NCI-H82 treated with DMSO at 0.1 percent for 48 hours (cell line): ENCODE measurements at regions not wholly inside any gene's neighbourhood (a gene's known extent, or its start where the extent isn't known, plus 50 kb on each side); places are given as distances from the start of the nearest gene placed in this dataset.

Experiments used
- DNase-seq: peaks from one replicate; lab custom pipeline; 2025; ENCODE audit not compliant: unreplicated experiment; lab: John Stamatoyannopoulos, UW

DNA sequence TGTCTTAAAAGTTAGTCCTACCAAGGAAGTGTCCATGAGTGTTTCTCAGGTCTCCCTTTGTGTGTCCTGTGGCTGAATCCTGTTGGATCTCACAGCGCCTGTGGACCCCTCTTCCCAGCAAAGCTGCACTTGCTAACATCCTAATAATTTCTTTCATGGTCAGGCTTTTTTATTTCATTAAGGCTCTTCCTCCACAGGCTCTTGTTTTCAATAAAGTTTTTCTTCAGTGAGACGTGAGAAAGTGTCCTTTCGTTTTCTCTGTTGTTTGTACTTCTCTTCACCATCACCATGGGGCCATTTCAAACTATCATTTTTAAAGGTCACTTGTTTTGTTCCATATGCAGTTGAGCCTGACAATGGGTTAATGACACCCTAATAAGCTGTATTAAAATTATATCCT lies 231.5 kb downstream of the LMO4 start:
- no peak for DNase-seq

- DNase-seq, result no peak
Measured at GRCh38 chr1:87560601-87561360, 232.1 kb downstream of the LMO4 start.

DNA sequence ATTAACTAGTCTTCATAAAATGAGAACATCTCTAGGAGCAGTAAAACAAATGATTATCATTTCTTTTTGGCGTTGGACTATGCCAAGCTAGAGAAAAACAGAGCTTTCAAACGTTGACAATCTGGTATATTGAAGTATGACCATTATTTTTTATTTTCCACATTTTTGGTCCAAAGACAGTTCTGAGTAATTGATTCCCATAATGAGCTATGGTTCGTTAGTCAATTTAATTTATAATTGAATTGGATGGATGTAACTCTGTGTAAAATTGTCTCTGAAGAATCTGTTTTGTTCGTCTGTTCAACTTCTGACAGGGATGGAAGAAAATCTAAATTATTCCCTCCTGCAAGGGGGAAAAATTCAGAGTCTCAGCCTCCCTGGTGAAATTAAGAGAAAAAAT lies 234.5 kb downstream of the LMO4 start:
- DNase-seq, result no peak

- DNase-seq, result no peak
Measured at GRCh38 chr1:87565861-87566260, 237.2 kb downstream of the LMO4 start.

DNA sequence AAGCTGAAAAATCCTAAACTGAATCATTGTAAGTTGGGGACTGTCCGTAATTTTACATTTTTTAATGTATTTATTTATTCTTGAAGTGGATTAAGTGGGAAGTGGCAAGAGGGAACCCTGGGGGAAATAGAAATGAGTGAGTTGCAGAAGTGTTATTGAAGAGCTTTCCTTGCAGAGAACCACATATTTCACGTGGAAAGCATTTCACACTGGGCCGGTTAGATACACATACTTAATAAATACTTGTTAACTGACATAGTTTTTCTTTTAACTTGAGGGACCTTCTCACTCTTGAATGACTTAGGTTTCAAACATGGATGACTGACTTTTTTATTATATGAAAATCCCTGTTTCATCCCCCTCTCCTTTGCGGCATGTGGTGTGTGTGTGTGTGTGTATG lies 239.3 kb downstream of the LMO4 start:
- no peak for DNase-seq

- DNase-seq, result no peak
Measured at GRCh38 chr1:87568911-87569310, 240.2 kb downstream of the LMO4 start.

- DNase-seq, result no peak
Measured at GRCh38 chr1:87572008-87572407, 243.3 kb downstream of the LMO4 start.

GRCh38 chr1:87572891-87573290 lies 244.2 kb downstream of the LMO4 start:
- peak; percentile 79 for DNase-seq

GRCh38 chr1:87575528-87575927 lies 246.8 kb downstream of the LMO4 start:
- DNase-seq, result no peak

GRCh38 chr1:87578464-87578863 lies 249.8 kb downstream of the LMO4 start:
- DNase-seq, result no peak

- DNase-seq, result no peak
Measured at GRCh38 chr1:87583459-87583858, 254.8 kb downstream of the LMO4 start.

DNA sequence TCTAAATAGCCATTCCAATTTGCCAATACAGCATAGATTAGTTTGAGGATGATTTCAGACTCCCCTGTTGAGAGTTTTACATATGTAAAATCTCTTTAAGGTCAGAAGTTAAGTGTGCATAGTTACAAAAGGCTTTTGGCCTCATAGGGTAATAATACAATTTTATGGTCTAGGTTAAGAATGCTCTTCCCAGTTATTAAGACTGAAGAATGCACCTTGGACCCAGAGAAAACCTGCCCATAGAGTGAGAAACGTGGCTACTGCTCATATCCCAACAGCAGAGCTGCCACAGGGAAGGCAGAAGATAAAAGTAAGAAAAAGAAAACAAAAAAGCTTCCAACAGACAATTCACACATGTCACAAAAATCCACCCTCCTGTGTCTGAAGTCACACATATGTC lies 255.9 kb downstream of the LMO4 start:
- no peak for DNase-seq

- DNase-seq, result no peak
Measured at GRCh38 chr1:87586501-87586900, 257.8 kb downstream of the LMO4 start.

DNA sequence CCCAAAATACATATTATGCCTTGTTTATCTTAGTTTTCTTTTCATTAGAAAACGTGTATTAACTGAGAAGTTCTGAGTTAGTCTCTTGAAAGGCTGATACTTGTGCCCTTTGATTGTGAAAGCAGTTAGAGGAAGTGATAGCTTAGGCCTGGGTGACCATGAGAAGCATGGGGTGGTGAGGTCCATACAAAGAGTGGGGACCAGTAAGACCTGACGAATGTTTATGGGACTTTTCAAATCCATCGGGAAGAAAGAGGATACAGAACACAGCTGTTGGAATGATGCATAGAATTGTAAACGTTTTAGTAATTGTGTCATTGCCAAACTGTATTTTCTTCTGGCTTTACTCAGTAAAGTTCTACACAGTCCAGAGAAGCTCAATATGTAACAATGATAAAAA lies 259.8 kb downstream of the LMO4 start:
- DNase-seq, result no peak

DNA sequence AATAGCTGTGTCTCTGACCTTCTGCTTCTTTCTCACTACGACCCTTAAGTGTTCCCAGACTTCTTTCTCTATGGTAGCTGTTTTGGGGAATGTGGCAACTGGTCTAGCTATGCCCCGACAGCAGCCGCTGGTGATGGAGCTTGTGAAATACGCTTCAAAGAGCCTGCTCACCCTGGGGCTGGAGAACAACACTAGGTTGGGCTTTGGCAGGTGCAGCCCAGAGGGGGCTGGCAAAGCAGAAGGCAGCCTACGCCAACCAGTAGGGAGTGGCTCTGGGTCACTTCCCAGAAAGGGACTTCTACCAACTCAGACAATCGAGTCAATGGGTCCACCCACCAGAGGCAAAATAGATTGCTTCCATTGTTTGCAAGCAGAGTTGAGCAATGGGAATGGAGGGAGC lies 262.8 kb downstream of the LMO4 start:
- no peak for DNase-seq

DNA sequence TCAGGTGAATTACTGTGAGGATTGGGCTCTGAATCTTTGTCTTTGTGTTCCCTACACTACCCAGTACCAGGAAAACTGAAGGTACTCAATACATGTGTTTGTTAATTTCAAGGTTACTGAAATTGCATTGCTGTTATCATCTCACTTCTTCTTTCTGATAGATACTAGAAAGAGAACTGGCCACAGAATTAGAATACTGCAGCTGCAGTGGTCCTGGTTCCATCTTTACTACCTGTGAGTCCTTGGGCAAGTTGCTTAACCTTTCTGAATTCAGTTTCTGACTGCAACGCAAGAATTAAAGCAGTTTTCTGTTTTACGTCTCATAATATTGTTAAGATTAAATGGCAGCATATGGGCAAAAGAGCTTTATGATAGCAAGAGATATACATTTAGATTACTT lies 263.5 kb downstream of the LMO4 start:
- DNase-seq, result no peak

- DNase-seq, result no peak
Measured at GRCh38 chr1:87594736-87595383, 266.2 kb downstream of the LMO4 start.

DNA sequence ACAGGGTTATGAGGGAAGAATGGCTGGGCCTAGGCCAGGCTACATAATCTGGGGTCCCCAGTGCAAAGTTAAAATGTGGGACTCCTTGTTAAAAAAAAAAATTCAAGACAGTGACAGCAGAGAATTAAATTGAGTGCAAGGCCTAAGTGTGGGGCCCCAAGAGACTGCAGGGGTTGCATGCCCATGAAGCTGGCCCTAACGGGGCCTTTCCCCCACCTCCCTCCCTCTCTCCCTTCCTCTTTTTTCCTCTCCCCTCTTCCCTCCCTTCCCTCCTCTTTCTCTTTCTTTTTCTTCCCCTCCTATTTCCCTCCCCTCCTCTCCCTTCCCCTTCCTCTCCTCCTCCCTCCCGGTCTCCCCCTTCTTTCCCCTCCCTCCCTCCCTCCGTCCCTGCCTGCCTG lies 266.7 kb downstream of the LMO4 start:
- DNase-seq, result no peak

- DNase-seq, result no peak
Measured at GRCh38 chr1:87598429-87598828, 269.7 kb downstream of the LMO4 start.

DNA sequence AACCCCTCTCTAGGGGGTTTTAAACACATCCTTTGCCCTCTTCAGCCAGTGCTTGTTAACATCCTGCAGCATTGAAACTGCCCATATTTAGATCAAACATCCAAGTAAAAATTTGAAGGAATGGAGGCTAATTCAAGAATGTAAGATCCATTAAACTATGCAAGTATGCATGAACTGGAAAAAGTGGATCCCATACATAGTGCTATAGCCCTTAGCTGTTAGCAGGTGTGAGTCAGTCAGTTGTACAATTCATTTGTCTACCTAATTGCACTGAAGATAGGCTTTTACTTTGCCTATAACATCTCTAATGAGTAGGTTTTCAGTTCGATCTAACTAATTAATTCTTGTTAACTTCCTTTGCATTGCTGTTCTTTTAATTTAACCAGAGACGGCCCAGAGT lies 270.9 kb downstream of the LMO4 start:
- DNase-seq, result no peak

GRCh38 chr1:87600055-87600850 lies 271.6 kb downstream of the LMO4 start:
- DNase-seq, result no peak

DNA sequence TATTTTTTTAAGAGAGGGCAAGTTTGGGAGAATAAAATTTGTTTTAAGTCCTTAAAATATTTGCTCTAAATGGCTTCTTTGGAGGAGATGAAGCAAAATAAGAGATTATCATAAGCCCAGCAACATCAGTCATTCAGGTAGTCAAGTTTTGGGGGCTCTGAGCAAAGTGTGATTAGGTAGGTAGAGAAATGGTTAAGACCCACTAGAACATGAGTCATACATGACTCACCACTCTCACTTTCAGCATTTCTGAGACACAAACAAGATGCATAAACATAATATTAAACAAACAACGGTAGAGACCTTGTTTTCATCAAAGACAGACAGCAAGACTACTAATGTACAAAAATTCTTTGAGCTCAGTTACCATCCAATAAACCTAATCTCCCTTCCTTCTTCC lies 272.2 kb downstream of the LMO4 start:
- DNase-seq, result no peak
